ENCODE measurements at regions not wholly inside any gene's neighbourhood (a gene's known extent, or its start where the extent isn't known, plus 50 kb on each side); places are given as distances from the start of the nearest gene placed in this dataset.

GRCh38 chr6:81996414-81996813, 243.9 kb upstream of the TENT5A start:
- Histone ChIP-seq H3K27ac (no peak overlapping the region), H3K4me1 (no peaks in the 10 kb centered on the region), H3K36me3 (no peaks in the 10 kb centered on the region), H3K4me3 (no peak overlapping the region), H3K9me3 (no peaks in the 10 kb centered on the region), H3K27me3 (no peaks in the 10 kb centered on the region)
- 86 to 93% methylated on average over 4 of the region's 4 CpGs for WGBS, 2 donors (ENCODE audit: low coverage in 1 of 2)
- no peak for TF ChIP-seq EP300 (IDR thresholded peaks at IDR 0.05)
- TF ChIP-seq POLR2AphosphoS5 (IDR thresholded peaks at IDR 0.05): no peak
- TF ChIP-seq, protein P1, sequence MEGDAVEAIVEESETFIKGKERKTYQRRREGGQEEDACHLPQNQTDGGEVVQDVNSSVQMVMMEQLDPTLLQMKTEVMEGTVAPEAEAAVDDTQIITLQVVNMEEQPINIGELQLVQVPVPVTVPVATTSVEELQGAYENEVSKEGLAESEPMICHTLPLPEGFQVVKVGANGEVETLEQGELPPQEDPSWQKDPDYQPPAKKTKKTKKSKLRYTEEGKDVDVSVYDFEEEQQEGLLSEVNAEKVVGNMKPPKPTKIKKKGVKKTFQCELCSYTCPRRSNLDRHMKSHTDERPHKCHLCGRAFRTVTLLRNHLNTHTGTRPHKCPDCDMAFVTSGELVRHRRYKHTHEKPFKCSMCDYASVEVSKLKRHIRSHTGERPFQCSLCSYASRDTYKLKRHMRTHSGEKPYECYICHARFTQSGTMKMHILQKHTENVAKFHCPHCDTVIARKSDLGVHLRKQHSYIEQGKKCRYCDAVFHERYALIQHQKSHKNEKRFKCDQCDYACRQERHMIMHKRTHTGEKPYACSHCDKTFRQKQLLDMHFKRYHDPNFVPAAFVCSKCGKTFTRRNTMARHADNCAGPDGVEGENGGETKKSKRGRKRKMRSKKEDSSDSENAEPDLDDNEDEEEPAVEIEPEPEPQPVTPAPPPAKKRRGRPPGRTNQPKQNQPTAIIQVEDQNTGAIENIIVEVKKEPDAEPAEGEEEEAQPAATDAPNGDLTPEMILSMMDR (IDR thresholded peaks at IDR 0.05): no peak
- no peak for TF ChIP-seq POLR2A (IDR thresholded peaks at IDR 0.05)
- no peak for ATAC-seq

- 45 to 67% methylated on average over 1 of the region's 1 CpG for WGBS, 2 donors (ENCODE audit: low coverage in 1 of 2)
- no peaks in the 10 kb centered on the region for H3K36me3 ChIP-seq
- H3K27me3 ChIP-seq: no peaks in the 10 kb centered on the region
- no peak overlapping the region for H3K27ac ChIP-seq
- H3K9me3 ChIP-seq: no peaks in the 10 kb centered on the region
- no peak for ATAC-seq
- H3K4me1 ChIP-seq: no peaks in the 10 kb centered on the region
- TF ChIP-seq, protein P1 (IDR thresholded peaks at IDR 0.05): no peak
- no peak for TF ChIP-seq POLR2A (IDR thresholded peaks at IDR 0.05)
- no peak for TF ChIP-seq POLR2AphosphoS5 (IDR thresholded peaks at IDR 0.05)
- TF ChIP-seq EP300 (IDR thresholded peaks at IDR 0.05): no peak
- no peak overlapping the region for H3K4me3 ChIP-seq
Measured at GRCh38 chr6:81995548-81996289, 243.2 kb upstream of the TENT5A start.

GRCh38 chr6:81988871-81989270, 236.4 kb upstream of the TENT5A start:
- ATAC-seq: no peak
- TF ChIP-seq, protein P1 (IDR thresholded peaks at IDR 0.05): no peak
- no peak for TF ChIP-seq POLR2A (IDR thresholded peaks at IDR 0.05)
- TF ChIP-seq EP300 (IDR thresholded peaks at IDR 0.05): no peak
- TF ChIP-seq POLR2AphosphoS5 (IDR thresholded peaks at IDR 0.05): no peak
- H3K27ac ChIP-seq: no peak overlapping the region
- H3K4me3 ChIP-seq: no peak overlapping the region
- no peaks in the 10 kb centered on the region for H3K27me3 ChIP-seq
- WGBS, 2 donors (ENCODE audit: low coverage in 1 of 2): 83 to 96% methylated on average over 3 of the region's 3 CpGs
- no peaks in the 10 kb centered on the region for H3K4me1 ChIP-seq
- H3K9me3 ChIP-seq: no peaks in the 10 kb centered on the region
- H3K36me3 ChIP-seq: no peaks in the 10 kb centered on the region

- no peaks in the 10 kb centered on the region for H3K9me3 ChIP-seq
- ATAC-seq: no peak
- H3K4me1 ChIP-seq: no peaks in the 10 kb centered on the region
- TF ChIP-seq, protein P1 (IDR thresholded peaks at IDR 0.05): no peak
- TF ChIP-seq POLR2AphosphoS5 (IDR thresholded peaks at IDR 0.05) (no peak), POLR2A (IDR thresholded peaks at IDR 0.05) (no peak), EP300 (IDR thresholded peaks at IDR 0.05) (no peak)
- 81 to 100% methylated on average over 1 of the region's 1 CpG for WGBS, 2 donors (ENCODE audit: low coverage in 1 of 2)
- H3K27me3 ChIP-seq: no peaks in the 10 kb centered on the region
- H3K4me3 ChIP-seq: no peak overlapping the region
- no peak overlapping the region for H3K27ac ChIP-seq
- no peaks in the 10 kb centered on the region for H3K36me3 ChIP-seq
Measured at GRCh38 chr6:81988446-81988845, 236.0 kb upstream of the TENT5A start.

DNA sequence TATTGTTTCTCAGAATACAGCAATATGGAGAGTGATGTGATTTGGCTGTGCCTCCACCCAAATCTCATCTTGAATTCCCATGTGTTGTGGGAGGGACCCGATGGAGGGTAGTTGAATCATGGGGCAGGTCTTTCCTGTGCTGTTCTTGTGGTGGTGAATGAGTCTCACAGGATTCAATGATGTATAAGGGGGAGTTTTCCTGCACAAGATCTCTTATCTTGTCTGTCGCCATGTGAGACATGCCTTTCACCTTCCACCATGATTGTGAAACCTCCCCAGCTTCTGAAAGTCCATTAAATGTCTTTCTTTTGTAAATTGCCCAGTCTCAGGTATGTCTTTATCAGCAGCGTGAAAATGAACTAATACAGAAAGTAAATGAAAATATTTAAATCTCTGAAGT, 234.8 kb upstream of the TENT5A start:
- H3K9me3 ChIP-seq: no peaks in the 10 kb centered on the region
- H3K27me3 ChIP-seq: no peaks in the 10 kb centered on the region
- no peak for ATAC-seq
- no peak for TF ChIP-seq POLR2A (IDR thresholded peaks at IDR 0.05)
- no peak for TF ChIP-seq POLR2AphosphoS5 (IDR thresholded peaks at IDR 0.05)
- TF ChIP-seq EP300 (IDR thresholded peaks at IDR 0.05): no peak
- TF ChIP-seq, protein P1 (IDR thresholded peaks at IDR 0.05): no peak
- no peaks in the 10 kb centered on the region for H3K36me3 ChIP-seq
- no peaks in the 10 kb centered on the region for H3K4me1 ChIP-seq
- no peak overlapping the region for H3K4me3 ChIP-seq
- WGBS, 2 donors (ENCODE audit: low coverage in 1 of 2): 88 to 97% methylated on average over 2 to 3 of the region's 3 CpGs
- H3K27ac ChIP-seq: no peak overlapping the region

All from gastroesophageal sphincter (tissue), 4 donors.